Omental fat pad (tissue), 3 donors: ENCODE measurements at regions not wholly inside any gene's neighbourhood (a gene's known extent, or its start where the extent isn't known, plus 50 kb on each side); places are given as distances from the start of the nearest gene placed in this dataset.
"Not testable (repeated sequence)": the region's sequence is repeated elsewhere in the genome, so short reads cannot be mapped to it uniquely, and the experiment has no call there.

Experiments
- ATAC-seq: fragments of 150-250 bp; one replicate; pipeline ENCODE4 v1.9.1; 2016; ENCODE audit warnings: mild to moderate bottlenecking, moderate library complexity; ENCODE audit not compliant: low FRiP score
- DNase-seq: peaks from one replicate; pipeline ENCODE4 v3.0.0-alpha.2; 2019; ENCODE audit warnings: low spot score
- TF ChIP-seq, protein P1 (sequence below), 3 donors: fragments of 450-650 bp; IDR thresholded peaks; one replicate each; pipeline ENCODE4 v1.5.1; 2016 to 2017; ENCODE audit warnings: antibody characterized with exemption in 3 of 3, mild to moderate bottlenecking in 3 of 3, moderate library complexity in 2 of 3

DNA sequence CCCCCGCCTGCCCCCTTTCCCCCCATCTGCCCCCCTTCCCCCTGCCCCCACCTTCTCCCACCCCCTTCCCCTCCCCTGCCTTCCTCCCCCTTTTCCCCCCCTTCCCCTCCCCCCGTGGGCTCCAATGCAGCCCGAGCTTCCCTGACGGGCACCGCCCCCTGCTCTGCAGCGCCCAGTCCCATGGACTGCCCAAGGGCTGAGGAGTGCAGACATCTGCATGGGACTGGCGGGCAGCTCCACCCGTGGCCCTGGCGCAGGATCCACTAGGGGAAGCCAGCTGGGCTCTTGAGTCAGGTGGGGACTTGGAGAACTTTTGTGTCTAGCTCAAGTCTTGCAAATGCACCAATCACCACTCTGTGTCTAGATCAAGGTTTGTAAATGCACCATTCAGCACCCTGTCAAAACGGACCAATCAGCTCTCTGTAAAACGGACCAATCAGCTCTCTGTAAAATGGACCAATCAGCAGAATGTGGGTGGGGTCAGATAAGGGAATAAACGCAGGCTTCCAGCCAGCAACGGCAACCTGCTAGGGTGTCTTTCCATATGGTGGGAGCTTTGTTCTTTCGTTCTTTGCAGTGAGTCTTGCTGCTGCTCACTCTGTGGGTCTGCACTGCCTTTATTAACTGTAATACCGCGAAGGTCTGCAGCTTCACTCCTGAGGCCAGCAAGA, 300.5 kb upstream of the PABPC4L start:
- DNase-seq, result no peak
- TF ChIP-seq, protein P1, sequence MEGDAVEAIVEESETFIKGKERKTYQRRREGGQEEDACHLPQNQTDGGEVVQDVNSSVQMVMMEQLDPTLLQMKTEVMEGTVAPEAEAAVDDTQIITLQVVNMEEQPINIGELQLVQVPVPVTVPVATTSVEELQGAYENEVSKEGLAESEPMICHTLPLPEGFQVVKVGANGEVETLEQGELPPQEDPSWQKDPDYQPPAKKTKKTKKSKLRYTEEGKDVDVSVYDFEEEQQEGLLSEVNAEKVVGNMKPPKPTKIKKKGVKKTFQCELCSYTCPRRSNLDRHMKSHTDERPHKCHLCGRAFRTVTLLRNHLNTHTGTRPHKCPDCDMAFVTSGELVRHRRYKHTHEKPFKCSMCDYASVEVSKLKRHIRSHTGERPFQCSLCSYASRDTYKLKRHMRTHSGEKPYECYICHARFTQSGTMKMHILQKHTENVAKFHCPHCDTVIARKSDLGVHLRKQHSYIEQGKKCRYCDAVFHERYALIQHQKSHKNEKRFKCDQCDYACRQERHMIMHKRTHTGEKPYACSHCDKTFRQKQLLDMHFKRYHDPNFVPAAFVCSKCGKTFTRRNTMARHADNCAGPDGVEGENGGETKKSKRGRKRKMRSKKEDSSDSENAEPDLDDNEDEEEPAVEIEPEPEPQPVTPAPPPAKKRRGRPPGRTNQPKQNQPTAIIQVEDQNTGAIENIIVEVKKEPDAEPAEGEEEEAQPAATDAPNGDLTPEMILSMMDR (IDR thresholded peaks at IDR 0.05), result no peak
- no peak for ATAC-seq

DNA sequence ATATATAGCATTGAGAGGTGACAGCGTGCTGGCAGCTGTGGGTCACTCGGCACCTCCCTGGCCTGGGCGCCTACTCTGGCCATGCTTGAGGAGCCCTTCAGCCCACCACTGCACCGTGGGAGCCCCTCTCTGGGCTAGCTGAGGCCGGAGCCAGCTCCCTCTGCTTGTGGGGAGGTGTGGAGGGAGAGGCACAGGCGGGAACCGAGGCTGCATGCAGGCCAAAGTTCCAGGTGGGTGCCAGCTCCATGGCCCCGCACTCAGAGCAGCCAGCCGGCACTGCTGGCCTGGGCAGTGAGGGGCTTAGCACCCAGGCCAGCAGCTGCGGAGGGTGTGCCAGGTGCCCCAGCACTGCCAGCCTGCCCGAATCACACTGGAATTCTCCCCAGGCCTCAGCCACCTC, 299.9 kb upstream of the PABPC4L start:
- DNase-seq, ATAC-seq: not testable (repeated sequence)

DNA sequence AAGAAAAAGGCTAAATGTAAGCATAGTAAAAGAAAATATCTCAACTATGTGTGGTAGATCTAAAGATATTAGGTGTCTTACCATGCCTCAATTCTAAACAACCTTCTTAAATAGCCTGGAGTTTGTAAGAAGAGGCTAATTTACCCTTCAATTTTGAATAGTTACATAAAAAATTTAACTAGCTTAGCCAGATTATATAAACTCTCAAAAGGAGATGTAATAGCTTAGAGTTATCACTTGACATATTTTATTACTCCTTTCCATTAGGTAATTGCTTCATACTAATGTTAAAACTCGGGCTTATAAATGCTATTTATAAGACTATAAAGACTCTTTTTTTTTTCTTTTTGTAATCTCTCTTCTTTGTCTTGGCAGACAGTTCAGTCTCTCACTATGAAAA, 297.5 kb upstream of the PABPC4L start:
- no peak for ATAC-seq
- TF ChIP-seq, protein P1 (IDR thresholded peaks at IDR 0.05), result no peak
- DNase-seq, result no peak

DNA sequence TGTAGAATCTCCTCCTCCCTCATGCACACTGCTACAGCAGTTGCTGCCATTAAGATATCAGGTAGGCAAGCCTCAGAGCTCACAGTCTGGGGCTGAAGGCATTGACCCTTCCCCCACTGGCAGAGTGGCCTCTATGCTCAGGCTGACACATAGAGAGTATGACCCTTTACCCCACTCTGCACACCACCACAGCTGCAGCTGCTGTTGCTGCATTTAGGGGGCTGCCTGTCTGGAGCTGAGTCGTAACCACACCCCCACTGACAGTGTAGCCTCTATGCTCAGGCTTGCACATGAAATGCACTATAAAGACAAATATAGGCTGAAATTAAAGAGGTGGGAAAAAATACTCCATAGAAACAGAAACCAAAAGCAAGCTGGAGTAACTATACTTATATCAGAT, 289.3 kb upstream of the PABPC4L start:
- no peak for ATAC-seq
- DNase-seq, result no peak
- TF ChIP-seq, protein P1 (IDR thresholded peaks at IDR 0.05), result no peak

DNA sequence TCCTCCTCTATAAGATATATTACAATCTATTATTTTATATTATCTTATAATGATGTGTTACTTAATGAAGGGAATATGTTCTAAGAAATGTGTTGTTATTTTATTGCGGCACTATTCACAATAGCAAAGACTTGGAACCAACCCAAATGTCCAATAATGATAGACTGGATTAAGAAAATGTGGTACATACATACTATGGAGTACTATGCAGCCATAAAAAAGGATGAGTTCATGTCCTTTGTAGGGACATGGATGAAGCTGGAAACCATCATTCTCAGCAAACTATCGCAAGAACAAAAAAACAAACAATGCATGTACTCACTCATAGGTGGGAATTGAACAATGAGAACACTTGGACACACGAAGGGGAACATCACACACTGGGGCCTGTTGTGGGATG, 281.9 kb upstream of the PABPC4L start:
- not testable (repeated sequence) for ATAC-seq, DNase-seq

DNA sequence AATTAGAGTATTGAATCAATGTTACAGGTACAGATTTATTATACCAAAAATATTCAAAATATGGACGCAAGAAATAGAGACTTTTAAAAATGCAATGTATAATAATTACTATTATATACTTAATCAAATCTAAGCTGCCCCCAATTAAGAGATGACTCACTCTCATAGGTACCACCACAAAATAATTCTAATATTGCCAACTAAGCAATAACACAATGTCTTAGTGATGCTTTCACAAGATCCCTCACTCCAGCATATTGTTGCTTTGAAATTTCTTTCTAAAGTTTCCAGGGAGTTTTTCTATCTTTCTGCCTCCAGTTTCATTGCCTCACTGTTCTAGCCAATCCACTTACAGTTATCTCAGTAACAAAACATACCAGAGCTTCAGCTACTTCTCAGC, 270.0 kb upstream of the PABPC4L start:
- TF ChIP-seq, protein P1 (IDR thresholded peaks at IDR 0.05), result no peak
- DNase-seq (no peak), ATAC-seq (no peak)

DNA sequence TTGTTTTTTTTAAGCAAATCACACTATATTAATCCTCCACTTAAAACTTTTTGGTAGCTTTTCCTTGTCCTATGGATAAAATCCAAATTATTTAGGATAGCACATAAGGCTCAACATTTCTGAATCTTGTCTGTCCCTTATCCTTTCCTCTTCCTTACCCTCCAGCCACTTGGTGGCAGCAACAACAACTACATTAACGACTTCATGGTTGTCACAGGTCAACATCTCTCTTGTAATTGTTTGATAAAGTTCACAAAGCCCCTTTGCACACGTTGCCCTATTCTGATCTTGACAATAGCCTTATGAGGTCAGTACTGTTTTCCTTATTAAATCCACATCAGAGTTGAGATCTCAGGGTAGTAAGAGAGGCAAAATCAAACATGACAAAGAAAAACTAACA, 269.0 kb upstream of the PABPC4L start:
- DNase-seq (no peak), ATAC-seq (no peak)
- TF ChIP-seq, protein P1 (IDR thresholded peaks at IDR 0.05), result no peak

DNA sequence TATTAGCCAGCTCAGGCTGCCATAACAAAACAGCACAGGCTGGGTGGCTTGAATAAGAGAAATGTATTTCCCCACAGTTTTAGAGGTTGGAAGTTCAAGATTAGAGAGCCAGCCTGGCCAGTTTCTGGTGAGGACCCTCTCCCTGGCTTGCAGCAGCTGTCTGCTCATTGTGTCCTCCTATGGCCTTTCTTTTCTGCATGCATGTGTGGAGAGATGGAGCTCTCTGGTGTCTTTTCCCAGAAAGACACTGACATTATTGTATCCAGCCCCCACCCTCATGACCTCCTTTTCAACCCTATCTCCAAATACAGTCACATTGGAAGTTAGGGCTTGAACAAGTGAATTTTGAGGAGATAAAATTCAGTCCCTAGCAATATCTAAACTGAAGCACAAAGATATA, 263.8 kb upstream of the PABPC4L start:
- no peak for DNase-seq
- no peak for ATAC-seq
- TF ChIP-seq, protein P1 (IDR thresholded peaks at IDR 0.05), result no peak
